H1 (cell line): ENCODE measurements at regions not wholly inside any gene's neighbourhood (a gene's known extent, or its start where the extent isn't known, plus 50 kb on each side); places are given as distances from the start of the nearest gene placed in this dataset.

Source experiments
- CTCF ChIP-seq, 3 experiments: IDR thresholded peaks; 1 replicate in 2 of 3; 2 replicates in 1 of 3; pipeline versions ENCODE4 v1.5.1 to v1.6.1; 2011; ENCODE audit warnings: low read length in 3 of 3, mild to moderate bottlenecking in 3 of 3, inconsistent platforms in 2 of 3, low read depth in 1 of 3, moderate library complexity in 1 of 3; ENCODE audit not compliant: insufficient read depth in 1 of 3; ENCODE audit errors: control extremely low read depth in 1 of 3
- EZH2 ChIP-seq: fragments of 200-600 bp; sonication (generic); IDR thresholded peaks from 2 replicates; pipeline ENCODE4 v1.7.1; 2012; ENCODE audit warnings: low read depth, mild to moderate bottlenecking, moderate library complexity, low read length, inconsistent platforms; ENCODE audit not compliant: severe bottlenecking
- RAD21 ChIP-seq, 2 experiments: IDR thresholded peaks in 1 of 2; conservative IDR thresholded peaks in 1 of 2; 2 replicates each; pipeline ENCODE4 v1.6.1; 2011; ENCODE audit warnings: low read depth in 2 of 2, low read length in 2 of 2, improper control_type of control experiment in 1 of 2, inconsistent platforms in 1 of 2, mild to moderate bottlenecking in 1 of 2, moderate library complexity in 1 of 2
- RFX5 ChIP-seq: IDR thresholded peaks from 2 replicates; pipeline ENCODE4 v1.6.1; 2011; ENCODE audit warnings: low read depth, low read length, improper control_type of control experiment, borderline replicate concordance

GRCh38 chr16:58963479-58963878 lies 229.4 kb upstream of the GOT2 start:
- TF ChIP-seq CTCF (IDR thresholded peaks at IDR 0.05; ENCODE audit: control extremely low read depth in 1 of 3, insufficient read depth in 1 of 3, low read depth in 1 of 3, low read length in 3 of 3): no peak
- no peak for TF ChIP-seq RFX5
- TF ChIP-seq EZH2: no peak
- TF ChIP-seq RAD21 (IDR thresholded peaks at IDR 0.05 in 1 of 2, conservative IDR thresholded peaks at IDR 0.05 in 1 of 2; ENCODE audit: low read depth in 2 of 2, low read length in 2 of 2): no peak
